ENCODE measurements at regions not wholly inside any gene's neighbourhood (a gene's known extent, or its start where the extent isn't known, plus 50 kb on each side); places are given as distances from the start of the nearest gene placed in this dataset.

GRCh38 chr9:111179577-111179976 lies 141.3 kb upstream of the LPAR1 start:
- no peak overlapping the region for H3K27ac ChIP-seq
- TF ChIP-seq ZFX (IDR thresholded peaks at IDR 0.05) = no peak
- no peak for TF ChIP-seq CTCF (conservative IDR thresholded peaks at IDR 0.05)

- no peak overlapping the region for H3K27ac ChIP-seq
- TF ChIP-seq CTCF (conservative IDR thresholded peaks at IDR 0.05) (no peak), ZFX (IDR thresholded peaks at IDR 0.05) (no peak)
These were observed 140.2 kb upstream of the LPAR1 start for GRCh38 chr9:111178331-111179055.

- H3K27ac ChIP-seq = no peak overlapping the region
- no peak for TF ChIP-seq CTCF (conservative IDR thresholded peaks at IDR 0.05)
- TF ChIP-seq ZFX (IDR thresholded peaks at IDR 0.05) = no peak
These were observed 138.2 kb upstream of the LPAR1 start for GRCh38 chr9:111176511-111176910.

GRCh38 chr9:111175350-111175749 lies 137.1 kb upstream of the LPAR1 start:
- no peak overlapping the region for H3K27ac ChIP-seq
- no peak for TF ChIP-seq CTCF (conservative IDR thresholded peaks at IDR 0.05)
- no peak for TF ChIP-seq ZFX (IDR thresholded peaks at IDR 0.05)

GRCh38 chr9:111167341-111167740 lies 129.1 kb upstream of the LPAR1 start:
- no peak overlapping the region for H3K27ac ChIP-seq
- no peak for TF ChIP-seq ZFX (IDR thresholded peaks at IDR 0.05)
- no peak for TF ChIP-seq CTCF (conservative IDR thresholded peaks at IDR 0.05)

GRCh38 chr9:111163716-111164389 lies 125.6 kb upstream of the LPAR1 start:
- TF ChIP-seq ZFX (IDR thresholded peaks at IDR 0.05) (no peak), CTCF (conservative IDR thresholded peaks at IDR 0.05) (no peak)
- H3K27ac ChIP-seq = no peak overlapping the region

- no peak overlapping the region for H3K27ac ChIP-seq
- TF ChIP-seq CTCF (conservative IDR thresholded peaks at IDR 0.05) (no peak), ZFX (IDR thresholded peaks at IDR 0.05) (no peak)
These were observed 123.8 kb upstream of the LPAR1 start for GRCh38 chr9:111162026-111162425.

Data from C4-2B (cell line).